Muscle layer of colon (tissue), 2 donors: ENCODE measurements at regions not wholly inside any gene's neighbourhood (a gene's known extent, or its start where the extent isn't known, plus 50 kb on each side); places are given as distances from the start of the nearest gene placed in this dataset.
"Not testable (repeated sequence)": the region's sequence is repeated elsewhere in the genome, so short reads cannot be mapped to it uniquely, and the experiment has no call there.

Experiments
- H3K27ac ChIP-seq: one replicate; pipeline ENCODE4 v1.7.0; 2013; ENCODE audit warnings: low read depth, mild to moderate bottlenecking, low read length, moderate library complexity
- H3K27me3 ChIP-seq, 2 donors: one replicate each; pipeline ENCODE4 v1.7.0; 2013; ENCODE audit warnings: low read length in 2 of 2, mild to moderate bottlenecking in 2 of 2; ENCODE audit not compliant: insufficient read depth in 2 of 2, control insufficient read depth in 1 of 2
- H3K36me3 ChIP-seq: one replicate; pipeline ENCODE4 v1.7.0; 2013; ENCODE audit warnings: mild to moderate bottlenecking, low read length; ENCODE audit not compliant: insufficient read depth
- H3K4me1 ChIP-seq: one replicate; pipeline ENCODE4 v1.7.0; 2013; ENCODE audit warnings: mild to moderate bottlenecking, low read length; ENCODE audit not compliant: insufficient read depth
- H3K4me3 ChIP-seq, 2 donors: one replicate each; pipeline ENCODE4 v1.7.0; 2013; ENCODE audit warnings: low read length in 2 of 2, low read depth in 1 of 2, mild to moderate bottlenecking in 1 of 2, moderate library complexity in 1 of 2
- H3K9ac ChIP-seq: one replicate; pipeline ENCODE4 v1.7.0; 2013; ENCODE audit warnings: low read length
- H3K9me3 ChIP-seq: one replicate; pipeline ENCODE4 v1.7.0; 2013; ENCODE audit warnings: mild to moderate bottlenecking, low read length
- donor health status: abdominal sarcoma.
- donor health status: Adenocarcinoma of cecum.

- Histone ChIP-seq H3K4me3 (no peak overlapping the region), H3K27ac (no peak overlapping the region), H3K9me3 (no peaks in the 10 kb centered on the region), H3K27me3 (no peaks in the 10 kb centered on the region), H3K4me1 (no peaks in the 10 kb centered on the region), H3K36me3 (no peaks in the 10 kb centered on the region), H3K9ac (no peak overlapping the region)
These were observed 1666.1 kb upstream of the WWC1 start for GRCh38 chr5:166625210-166625865.

GRCh38 chr5:166637295-166637694 is 1654.2 kb upstream of the WWC1 start:
- no peaks in the 10 kb centered on the region for H3K9me3 ChIP-seq
- H3K9ac ChIP-seq = no peak overlapping the region
- no peaks in the 10 kb centered on the region for H3K4me1 ChIP-seq
- H3K4me3 ChIP-seq = no peak overlapping the region
- no peak overlapping the region for H3K27ac ChIP-seq
- H3K36me3 ChIP-seq = no peaks in the 10 kb centered on the region
- no peaks in the 10 kb centered on the region for H3K27me3 ChIP-seq

- Histone ChIP-seq H3K27ac (no peak overlapping the region), H3K4me3 (no peak overlapping the region), H3K9me3 (no peaks in the 10 kb centered on the region), H3K27me3 (no peaks in the 10 kb centered on the region), H3K36me3 (no peaks in the 10 kb centered on the region), H3K9ac (no peak overlapping the region), H3K4me1 (no peaks in the 10 kb centered on the region)
These were observed 1652.3 kb upstream of the WWC1 start for GRCh38 chr5:166639151-166639550.

GRCh38 chr5:166640136-166640535 is 1651.3 kb upstream of the WWC1 start:
- H3K27ac ChIP-seq, H3K27me3 ChIP-seq, H3K36me3 ChIP-seq, H3K9ac ChIP-seq, H3K9me3 ChIP-seq, H3K4me1 ChIP-seq, H3K4me3 ChIP-seq: not testable (repeated sequence)

GRCh38 chr5:166648736-166649135 is 1642.7 kb upstream of the WWC1 start:
- Histone ChIP-seq H3K9ac (no peak overlapping the region), H3K4me1 (no peaks in the 10 kb centered on the region), H3K4me3 (no peak overlapping the region), H3K36me3 (no peaks in the 10 kb centered on the region), H3K9me3 (no peaks in the 10 kb centered on the region), H3K27ac (no peak overlapping the region), H3K27me3 (no peaks in the 10 kb centered on the region)

- Histone ChIP-seq H3K36me3 (no peaks in the 10 kb centered on the region), H3K4me1 (no peaks in the 10 kb centered on the region), H3K9ac (no peak overlapping the region), H3K27ac (no peak overlapping the region), H3K27me3 (no peaks in the 10 kb centered on the region), H3K9me3 (no peaks in the 10 kb centered on the region), H3K4me3 (no peak overlapping the region)
These were observed 1641.8 kb upstream of the WWC1 start for GRCh38 chr5:166649676-166650075.

- H3K27me3 ChIP-seq = no peaks in the 10 kb centered on the region
- no peaks in the 10 kb centered on the region for H3K9me3 ChIP-seq
- no peak overlapping the region for H3K27ac ChIP-seq
- no peak overlapping the region for H3K9ac ChIP-seq
- H3K4me1 ChIP-seq = no peaks in the 10 kb centered on the region
- H3K4me3 ChIP-seq = no peak overlapping the region
- H3K36me3 ChIP-seq = no peaks in the 10 kb centered on the region
These were observed 1640.2 kb upstream of the WWC1 start for GRCh38 chr5:166651234-166651633.

GRCh38 chr5:166671811-166672210 is 1619.6 kb upstream of the WWC1 start:
- no peak overlapping the region for H3K4me3 ChIP-seq
- H3K27me3 ChIP-seq = no peaks in the 10 kb centered on the region
- no peak overlapping the region for H3K27ac ChIP-seq
- H3K4me1 ChIP-seq = no peaks in the 10 kb centered on the region
- H3K36me3 ChIP-seq = no peaks in the 10 kb centered on the region
- no peak overlapping the region for H3K9ac ChIP-seq
- no peaks in the 10 kb centered on the region for H3K9me3 ChIP-seq

GRCh38 chr5:166672431-166672830 is 1619.0 kb upstream of the WWC1 start:
- no peaks in the 10 kb centered on the region for H3K36me3 ChIP-seq
- H3K27me3 ChIP-seq = no peaks in the 10 kb centered on the region
- no peaks in the 10 kb centered on the region for H3K9me3 ChIP-seq
- no peaks in the 10 kb centered on the region for H3K4me1 ChIP-seq
- no peak overlapping the region for H3K4me3 ChIP-seq
- no peak overlapping the region for H3K9ac ChIP-seq
- no peak overlapping the region for H3K27ac ChIP-seq

GRCh38 chr5:166677891-166678290 is 1613.6 kb upstream of the WWC1 start:
- Histone ChIP-seq H3K9me3 (no peaks in the 10 kb centered on the region), H3K4me1 (no peaks in the 10 kb centered on the region), H3K27ac (no peak overlapping the region), H3K36me3 (no peaks in the 10 kb centered on the region), H3K27me3 (no peaks in the 10 kb centered on the region), H3K4me3 (no peak overlapping the region), H3K9ac (no peak overlapping the region)

- no peak overlapping the region for H3K27ac ChIP-seq
- no peaks in the 10 kb centered on the region for H3K9me3 ChIP-seq
- H3K4me3 ChIP-seq = no peak overlapping the region
- no peaks in the 10 kb centered on the region for H3K36me3 ChIP-seq
- no peaks in the 10 kb centered on the region for H3K27me3 ChIP-seq
- H3K9ac ChIP-seq = no peak overlapping the region
- H3K4me1 ChIP-seq = no peaks in the 10 kb centered on the region
These were observed 1612.1 kb upstream of the WWC1 start for GRCh38 chr5:166679331-166679730.

GRCh38 chr5:166695326-166695725 is 1596.1 kb upstream of the WWC1 start:
- H3K4me1 ChIP-seq = no peaks in the 10 kb centered on the region
- H3K9me3 ChIP-seq = no peaks in the 10 kb centered on the region
- no peak overlapping the region for H3K27ac ChIP-seq
- H3K4me3 ChIP-seq = no peak overlapping the region
- H3K36me3 ChIP-seq = no peaks in the 10 kb centered on the region
- no peaks in the 10 kb centered on the region for H3K27me3 ChIP-seq
- no peak overlapping the region for H3K9ac ChIP-seq
